ENCODE measurements at regions not wholly inside any gene's neighbourhood (a gene's known extent, or its start where the extent isn't known, plus 50 kb on each side); places are given as distances from the start of the nearest gene placed in this dataset.

GRCh38 chr12:60262378-60262777 is 666.5 kb downstream of the SLC16A7 start:
- TF ChIP-seq, protein P1, sequence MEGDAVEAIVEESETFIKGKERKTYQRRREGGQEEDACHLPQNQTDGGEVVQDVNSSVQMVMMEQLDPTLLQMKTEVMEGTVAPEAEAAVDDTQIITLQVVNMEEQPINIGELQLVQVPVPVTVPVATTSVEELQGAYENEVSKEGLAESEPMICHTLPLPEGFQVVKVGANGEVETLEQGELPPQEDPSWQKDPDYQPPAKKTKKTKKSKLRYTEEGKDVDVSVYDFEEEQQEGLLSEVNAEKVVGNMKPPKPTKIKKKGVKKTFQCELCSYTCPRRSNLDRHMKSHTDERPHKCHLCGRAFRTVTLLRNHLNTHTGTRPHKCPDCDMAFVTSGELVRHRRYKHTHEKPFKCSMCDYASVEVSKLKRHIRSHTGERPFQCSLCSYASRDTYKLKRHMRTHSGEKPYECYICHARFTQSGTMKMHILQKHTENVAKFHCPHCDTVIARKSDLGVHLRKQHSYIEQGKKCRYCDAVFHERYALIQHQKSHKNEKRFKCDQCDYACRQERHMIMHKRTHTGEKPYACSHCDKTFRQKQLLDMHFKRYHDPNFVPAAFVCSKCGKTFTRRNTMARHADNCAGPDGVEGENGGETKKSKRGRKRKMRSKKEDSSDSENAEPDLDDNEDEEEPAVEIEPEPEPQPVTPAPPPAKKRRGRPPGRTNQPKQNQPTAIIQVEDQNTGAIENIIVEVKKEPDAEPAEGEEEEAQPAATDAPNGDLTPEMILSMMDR (IDR thresholded peaks at IDR 0.05) = no peak
- TF ChIP-seq POLR2A (IDR thresholded peaks at IDR 0.05) = no peak

Data from adrenal gland (tissue), 5 donors.